GM19455 (cell line): ENCODE measurements at regions not wholly inside any gene's neighbourhood (a gene's known extent, or its start where the extent isn't known, plus 50 kb on each side); places are given as distances from the start of the nearest gene placed in this dataset.
"Not testable (repeated sequence)": the region's sequence is repeated elsewhere in the genome, so short reads cannot be mapped to it uniquely, and the experiment has no call there.

ENCODE experiments used
- ATAC-seq: cut with Tn5 transposase; IDR thresholded peaks from one replicate; pipeline ENCODE4 v1.9.1; 2021; ENCODE audit not compliant: unreplicated experiment

- ATAC-seq, result no peak
Measured at GRCh38 chr4:15162465-15163283, 160.4 kb downstream of the CPEB2 start.

DNA sequence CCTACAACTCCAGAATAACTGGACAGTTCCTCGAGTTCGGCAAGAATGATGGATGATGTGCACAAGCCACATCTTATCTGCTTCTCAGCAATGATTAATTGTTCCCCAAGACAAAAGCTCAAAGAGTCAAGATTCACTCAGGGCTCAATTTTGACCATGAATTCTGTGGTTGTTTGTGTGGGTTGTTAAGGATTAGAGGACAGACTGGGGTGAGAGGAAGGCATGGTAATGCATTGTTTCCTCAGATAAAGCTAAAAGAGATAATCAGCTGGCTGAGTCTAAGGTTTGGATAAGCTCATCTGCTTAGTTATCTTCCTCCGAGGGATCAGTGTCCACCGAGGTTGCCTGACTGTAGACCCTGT, 161.0 kb downstream of the CPEB2 start:
- no peak for ATAC-seq

DNA sequence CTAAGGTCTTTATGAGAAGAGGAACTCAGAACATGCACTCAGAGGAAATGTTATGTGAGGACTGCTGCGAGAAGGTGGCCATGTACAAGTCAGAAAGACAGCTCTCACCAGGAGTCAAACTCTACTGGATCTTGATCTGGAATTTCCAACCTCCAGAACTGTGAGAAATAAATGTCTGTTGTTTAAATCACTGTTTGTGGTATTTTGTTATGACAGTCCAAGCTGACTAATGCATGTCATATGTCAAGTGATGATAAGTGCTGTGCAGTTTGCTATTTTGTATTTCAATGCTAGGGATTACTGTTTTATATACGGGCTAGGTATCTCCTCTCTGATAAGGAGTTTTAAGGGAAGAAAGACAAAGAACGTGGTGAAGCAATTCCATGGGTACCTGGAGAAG, 162.3 kb downstream of the CPEB2 start:
- ATAC-seq, result no peak

DNA sequence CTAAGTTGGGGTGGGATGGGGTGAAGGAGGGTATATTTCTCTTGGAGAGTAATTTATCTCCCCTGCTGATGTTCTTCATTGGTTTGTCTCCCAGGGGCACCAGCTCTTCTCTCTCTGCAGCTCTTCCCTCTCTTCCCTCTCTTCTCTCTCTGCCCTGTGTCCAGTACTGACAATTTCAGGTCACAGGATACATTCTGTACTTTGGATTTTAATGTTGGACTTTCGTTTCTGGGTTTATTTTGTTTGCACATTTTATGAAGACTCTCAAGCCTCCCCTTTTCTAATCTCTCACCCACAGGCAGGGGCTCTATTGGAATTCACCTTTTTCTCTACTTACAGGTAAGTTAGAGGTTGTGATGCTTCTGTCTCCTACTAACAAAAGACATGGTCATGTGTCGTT, 165.5 kb downstream of the CPEB2 start:
- no peak for ATAC-seq

DNA sequence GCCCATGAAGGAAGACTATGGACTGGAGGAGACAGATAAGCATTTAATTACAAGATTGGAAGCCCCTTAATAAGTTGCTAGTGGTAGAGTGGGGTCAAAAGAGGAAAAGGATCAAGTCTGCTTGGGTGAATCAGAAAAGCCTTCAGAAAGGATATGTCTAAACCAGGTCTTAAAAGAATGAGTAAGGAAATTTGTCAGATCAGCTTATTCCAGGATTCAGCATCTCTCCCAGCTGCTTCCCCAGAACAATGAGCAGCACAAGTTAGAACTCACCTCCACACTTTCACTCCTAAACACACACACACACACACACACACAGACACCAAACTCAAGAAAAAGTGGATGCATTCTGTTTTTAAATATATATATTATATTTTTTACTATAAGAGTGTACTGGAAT, 166.5 kb downstream of the CPEB2 start:
- ATAC-seq, result no peak

DNA sequence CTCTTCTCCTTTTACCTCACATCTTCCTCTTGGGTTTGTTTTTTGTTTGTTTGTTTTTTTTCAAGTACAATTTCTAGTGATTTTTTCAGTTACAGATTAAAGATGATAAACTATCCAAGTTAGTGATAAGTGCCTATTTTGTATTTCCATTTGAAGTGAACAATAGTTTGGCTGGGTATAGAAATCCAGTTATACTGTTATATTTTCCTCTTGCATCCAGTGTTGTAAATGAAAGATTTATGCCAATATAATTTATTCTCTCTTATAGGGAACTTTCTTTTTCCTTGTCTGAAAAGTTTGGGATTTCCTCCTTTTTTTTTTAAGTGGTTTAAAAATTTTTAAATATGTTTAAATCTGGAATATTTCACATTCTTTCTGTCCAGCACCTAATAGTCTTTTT, 169.4 kb downstream of the CPEB2 start:
- ATAC-seq, result no peak

GRCh38 chr4:15173251-15173650, 171.0 kb downstream of the CPEB2 start:
- no peak for ATAC-seq

- not testable (repeated sequence) for ATAC-seq
Measured at GRCh38 chr4:15174168-15174567, 171.9 kb downstream of the CPEB2 start.

- ATAC-seq, result not testable (repeated sequence)
Measured at GRCh38 chr4:15179842-15180241, 177.6 kb downstream of the CPEB2 start.

GRCh38 chr4:15182600-15183220, 180.4 kb downstream of the CPEB2 start:
- ATAC-seq, result no peak

- ATAC-seq, result no peak
Measured at GRCh38 chr4:15186149-15186548, 183.9 kb downstream of the CPEB2 start.

- ATAC-seq, result no peak
Measured at GRCh38 chr4:15186806-15187205, 184.5 kb downstream of the CPEB2 start.

GRCh38 chr4:15188605-15189539, 186.6 kb downstream of the CPEB2 start:
- no peak for ATAC-seq

GRCh38 chr4:15194520-15194919, 192.2 kb downstream of the CPEB2 start:
- no peak for ATAC-seq

DNA sequence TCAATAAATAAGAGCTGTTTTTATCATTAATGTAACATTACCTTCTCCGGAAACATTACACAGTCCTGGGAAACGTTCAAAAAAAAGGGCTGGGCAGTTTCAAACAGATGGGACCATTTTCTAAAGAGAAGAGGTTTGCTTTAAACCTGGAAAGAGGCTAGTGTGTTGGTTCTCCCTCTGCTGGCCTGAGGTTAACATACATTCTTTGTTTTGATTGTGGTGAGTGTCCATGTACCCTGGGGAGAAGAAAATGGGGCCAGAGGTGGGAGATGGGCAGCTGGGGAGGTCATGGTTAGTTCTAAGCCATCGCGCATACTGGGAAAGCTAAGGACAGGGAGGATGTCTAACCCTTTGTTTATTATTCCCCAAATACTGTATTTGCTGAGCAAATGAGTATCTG, 194.7 kb downstream of the CPEB2 start:
- no peak for ATAC-seq

- ATAC-seq, result no peak
Measured at GRCh38 chr4:15198070-15198727, 195.9 kb downstream of the CPEB2 start.

- no peak for ATAC-seq
Measured at GRCh38 chr4:15201782-15202181, 199.5 kb downstream of the CPEB2 start.

- no peak for ATAC-seq
Measured at GRCh38 chr4:15202481-15202880, 200.2 kb downstream of the CPEB2 start.

DNA sequence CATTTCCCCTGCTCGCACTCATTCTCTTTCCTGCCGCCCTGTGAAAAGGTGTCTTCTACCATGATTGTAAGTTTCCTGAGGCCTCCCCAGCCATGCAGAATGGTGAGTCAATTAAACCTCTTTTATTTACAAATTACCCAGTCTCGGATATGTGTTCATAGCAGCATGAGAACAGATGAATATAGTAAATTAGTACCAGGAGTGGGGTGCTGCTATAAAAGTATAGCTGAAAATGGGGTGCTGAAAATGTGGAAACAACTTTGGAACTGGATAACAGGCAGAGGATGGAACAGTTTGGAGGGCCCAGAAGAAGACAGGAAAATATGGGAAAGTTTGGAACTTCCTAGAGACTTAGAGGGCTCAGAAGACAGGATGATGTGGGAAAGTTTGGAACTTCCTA, 204.2 kb downstream of the CPEB2 start:
- ATAC-seq, result not testable (repeated sequence)

GRCh38 chr4:15213302-15213970, 211.2 kb downstream of the CPEB2 start:
- no peak for ATAC-seq

DNA sequence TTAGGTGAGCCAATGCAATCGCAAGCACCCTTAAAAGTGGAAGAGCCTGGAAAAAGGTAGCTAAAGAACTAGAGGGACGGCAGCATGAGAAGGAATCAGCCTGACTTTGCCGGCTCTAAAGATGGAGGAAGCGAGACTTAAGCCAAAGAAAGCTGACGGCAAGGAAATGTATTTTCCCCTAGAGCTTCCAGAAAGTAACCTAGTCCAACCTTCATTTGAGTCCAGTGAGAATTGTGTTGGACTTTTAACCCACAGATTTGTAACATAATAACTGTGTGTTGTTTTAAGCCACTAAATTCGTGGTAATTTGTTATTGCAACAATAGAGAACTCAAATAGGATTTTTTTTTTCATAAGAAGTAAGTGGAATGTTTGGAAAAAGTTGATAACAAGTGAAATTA, 212.7 kb upstream of the C1QTNF7 start:
- no peak for ATAC-seq
